HG02938 (cell line): ENCODE measurements at regions not wholly inside any gene's neighbourhood (a gene's known extent, or its start where the extent isn't known, plus 50 kb on each side); places are given as distances from the start of the nearest gene placed in this dataset.

Experiments used
- ATAC-seq: cut with Tn5 transposase; IDR thresholded peaks from one replicate; pipeline ENCODE4 v1.9.1; 2021; ENCODE audit warnings: mild to moderate bottlenecking, moderate library complexity; ENCODE audit not compliant: unreplicated experiment

DNA sequence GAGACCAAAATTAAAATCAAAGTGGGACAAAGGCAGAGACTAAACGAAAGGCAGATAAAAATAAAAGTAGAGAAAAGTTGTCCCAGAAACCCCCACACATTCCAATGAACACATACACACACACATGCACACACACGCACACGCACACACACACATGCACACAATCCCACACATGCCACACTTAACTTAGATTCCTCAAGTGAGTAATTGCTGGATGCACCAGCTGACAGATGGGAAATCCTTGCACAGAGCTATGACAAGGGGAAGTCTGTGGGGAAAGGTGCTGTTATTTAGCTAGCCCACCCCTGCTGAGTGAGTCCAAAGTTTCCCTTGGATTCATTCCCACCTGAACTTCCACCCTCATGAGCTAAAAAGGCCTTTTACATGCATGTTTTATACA lies 233.9 kb downstream of the RAB28 start:
- no peak for ATAC-seq

- no peak for ATAC-seq
Measured at GRCh38 chr4:13248621-13249298, 235.4 kb downstream of the RAB28 start.

DNA sequence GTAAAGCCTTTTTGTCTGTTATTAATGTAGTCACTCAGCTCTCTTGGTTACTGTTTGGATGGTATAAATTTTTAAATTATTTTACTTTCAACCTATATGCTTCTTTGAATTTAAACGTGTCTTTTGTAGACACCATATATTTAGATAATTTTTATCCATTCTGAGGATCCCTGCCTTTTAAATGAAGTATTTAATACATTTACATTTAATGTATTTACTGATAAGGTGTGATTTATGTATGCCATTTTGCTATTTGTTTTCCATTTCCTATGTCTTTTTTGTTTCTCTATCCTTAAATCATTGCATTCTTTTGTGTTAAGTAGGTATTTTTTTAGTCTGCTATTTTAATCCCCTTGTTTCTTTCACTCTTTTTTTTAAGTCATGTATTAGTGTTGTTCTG lies 238.0 kb downstream of the RAB28 start:
- no peak for ATAC-seq

GRCh38 chr4:13244444-13244843 lies 239.7 kb downstream of the RAB28 start:
- no peak for ATAC-seq

- no peak for ATAC-seq
Measured at GRCh38 chr4:13243152-13243551, 241.0 kb downstream of the RAB28 start.

DNA sequence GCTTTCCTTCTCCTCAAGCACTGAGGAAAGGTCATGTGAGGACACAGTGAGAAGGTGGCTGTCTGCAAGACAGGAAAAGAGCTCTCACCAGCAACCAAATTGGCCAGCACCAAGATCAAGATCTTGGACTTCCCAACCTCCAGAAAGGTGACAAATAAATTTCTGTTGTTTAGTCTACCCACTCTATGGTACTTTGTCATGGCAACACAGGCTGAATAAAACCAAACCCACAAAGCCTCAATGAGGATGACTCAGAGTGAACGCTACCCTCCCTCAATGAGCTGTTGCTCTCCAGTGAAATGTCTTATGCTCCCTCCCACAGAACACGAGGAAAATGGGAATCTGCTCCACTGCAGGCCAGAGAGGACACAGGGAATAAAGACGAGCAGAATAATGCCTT lies 244.1 kb downstream of the RAB28 start:
- no peak for ATAC-seq

- ATAC-seq, result no peak
Measured at GRCh38 chr4:13238936-13239335, 245.2 kb downstream of the RAB28 start.

GRCh38 chr4:13236485-13236884 lies 247.7 kb downstream of the RAB28 start:
- no peak for ATAC-seq

DNA sequence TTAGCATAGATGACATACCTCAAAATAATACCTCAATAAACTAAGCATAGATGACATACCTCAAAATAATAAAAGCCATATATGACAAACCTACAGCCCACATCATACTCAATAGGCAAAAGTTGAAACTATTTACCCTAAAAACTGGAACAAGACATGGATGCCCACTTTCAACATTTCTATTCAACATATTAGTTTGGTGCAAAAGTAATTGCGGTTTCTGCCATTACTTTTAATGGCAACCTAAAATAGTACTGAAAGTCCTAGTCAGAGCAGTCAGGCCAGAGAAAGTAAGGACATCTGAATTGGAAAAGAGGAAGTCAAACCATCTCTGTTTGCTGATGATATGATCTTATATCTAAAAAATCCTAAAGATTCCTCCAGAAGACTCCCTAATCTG lies 250.4 kb downstream of the RAB28 start:
- ATAC-seq, result no peak

- ATAC-seq, result no peak
Measured at GRCh38 chr4:13219971-13220370, 264.2 kb downstream of the RAB28 start.

DNA sequence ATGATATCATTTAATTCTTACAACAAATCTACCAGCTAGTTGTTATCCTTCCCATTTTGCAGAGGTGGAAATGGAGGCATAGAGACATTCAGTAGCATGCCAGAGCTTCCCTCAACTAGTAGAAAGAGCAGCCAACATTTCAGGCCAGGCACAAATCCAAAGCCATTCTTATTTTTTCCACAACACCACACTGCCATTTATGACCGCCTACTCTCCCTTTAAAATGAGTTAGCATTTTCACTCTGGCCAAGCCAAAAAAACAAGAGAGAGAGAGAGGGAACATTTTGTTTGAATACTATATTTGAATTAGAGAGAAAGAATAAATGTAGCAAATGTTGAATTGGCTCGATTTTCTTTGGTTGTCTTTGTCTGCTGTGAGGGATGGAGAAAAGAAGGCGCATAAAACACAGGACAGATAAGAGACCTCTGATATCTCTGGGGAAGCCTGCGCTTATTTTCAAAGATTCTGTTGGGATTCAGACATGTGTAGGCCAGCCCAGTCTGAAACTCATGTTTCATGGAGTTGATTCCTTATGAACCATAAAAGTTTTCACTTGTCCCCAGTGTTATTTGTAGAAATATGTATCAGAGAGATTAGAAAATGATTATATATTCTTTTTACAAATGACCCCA lies 265.7 kb downstream of the RAB28 start:
- no peak for ATAC-seq

- ATAC-seq, result no peak
Measured at GRCh38 chr4:13215560-13215959, 268.6 kb downstream of the RAB28 start.

DNA sequence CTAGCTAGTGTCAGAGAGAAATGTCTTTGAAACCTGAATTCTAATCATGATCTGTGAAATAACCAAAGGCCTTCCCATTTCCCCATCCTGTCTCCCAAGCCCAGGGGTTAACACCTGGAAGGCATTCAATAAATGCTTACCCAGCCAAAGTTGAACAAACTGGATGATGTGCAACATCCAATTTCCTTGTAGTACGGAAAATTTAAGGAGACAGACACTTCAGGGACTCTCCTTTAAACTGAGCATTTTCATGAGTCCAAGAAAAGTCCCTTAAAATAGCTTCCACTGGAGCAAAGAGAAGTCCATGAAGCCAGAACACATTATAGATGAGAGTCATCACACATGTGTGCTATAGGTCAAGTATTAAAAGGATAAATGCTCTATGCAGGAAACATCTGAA lies 271.2 kb downstream of the RAB28 start:
- no peak for ATAC-seq

- ATAC-seq, result no peak
Measured at GRCh38 chr4:13209600-13209999, 274.5 kb downstream of the RAB28 start.

- no peak for ATAC-seq
Measured at GRCh38 chr4:13208558-13209193, 275.5 kb downstream of the RAB28 start.

DNA sequence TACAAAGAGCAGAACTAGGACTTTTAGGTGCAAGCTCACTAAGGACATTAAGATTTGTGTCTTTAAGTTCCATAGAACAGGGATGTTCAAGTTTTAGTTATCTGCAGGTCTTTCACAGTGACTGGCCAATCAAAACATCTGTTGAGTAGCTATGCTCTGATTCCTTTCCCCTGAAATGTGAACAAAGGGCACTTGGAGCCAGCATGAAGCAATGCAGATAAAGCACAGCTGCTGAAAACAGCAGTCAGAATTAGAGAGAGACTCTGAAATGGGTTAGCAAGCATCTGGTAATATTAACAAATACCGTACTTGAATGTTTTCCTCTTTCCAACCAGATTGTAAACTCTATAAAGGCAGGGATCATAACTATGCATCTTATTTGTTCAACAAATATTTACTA lies 276.9 kb downstream of the RAB28 start:
- ATAC-seq, result no peak

- ATAC-seq, result no peak
Measured at GRCh38 chr4:13203101-13203500, 281.0 kb downstream of the RAB28 start.

DNA sequence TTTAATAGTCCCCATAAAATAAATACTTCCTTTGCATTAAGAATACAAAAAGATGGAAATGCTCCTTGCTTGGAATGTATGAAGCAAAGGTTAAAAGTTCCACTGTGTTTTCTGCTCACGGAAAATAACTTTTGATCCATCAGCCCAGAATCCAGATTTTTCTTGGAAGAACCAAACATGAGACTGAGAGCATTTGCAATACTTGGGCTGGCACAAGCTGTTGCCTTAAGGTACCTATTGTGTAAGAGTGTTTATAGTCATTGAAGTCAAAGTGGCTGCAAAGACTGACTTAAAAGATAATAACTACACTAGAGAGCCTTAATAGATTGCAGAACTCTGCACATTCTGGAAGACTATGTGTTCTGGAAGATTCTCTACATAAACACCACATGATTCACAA lies 281.4 kb downstream of the RAB28 start:
- no peak for ATAC-seq

- no peak for ATAC-seq
Measured at GRCh38 chr4:13201241-13201640, 282.9 kb downstream of the RAB28 start.

- ATAC-seq, result no peak
Measured at GRCh38 chr4:13196721-13197120, 287.4 kb downstream of the RAB28 start.

DNA sequence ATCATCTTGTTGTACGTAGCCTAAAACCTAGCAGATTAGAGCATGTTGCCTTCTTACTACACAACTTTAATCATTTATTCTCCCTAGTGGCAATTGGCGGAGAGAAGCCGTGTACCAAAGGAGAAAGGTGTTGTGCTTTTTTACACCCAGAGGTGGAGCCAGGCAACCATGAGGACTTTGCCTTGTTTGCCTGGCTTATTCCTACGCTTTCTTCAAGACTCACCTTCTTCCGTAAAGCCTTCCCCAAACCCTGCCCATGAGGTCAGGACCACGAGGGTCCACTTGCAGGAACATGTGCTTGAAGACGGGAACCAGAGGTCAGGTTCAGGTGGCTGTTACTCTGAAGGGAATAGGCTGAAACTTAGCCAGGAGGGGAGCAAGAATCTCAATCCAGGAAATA lies 290.5 kb downstream of the RAB28 start:
- no peak for ATAC-seq

DNA sequence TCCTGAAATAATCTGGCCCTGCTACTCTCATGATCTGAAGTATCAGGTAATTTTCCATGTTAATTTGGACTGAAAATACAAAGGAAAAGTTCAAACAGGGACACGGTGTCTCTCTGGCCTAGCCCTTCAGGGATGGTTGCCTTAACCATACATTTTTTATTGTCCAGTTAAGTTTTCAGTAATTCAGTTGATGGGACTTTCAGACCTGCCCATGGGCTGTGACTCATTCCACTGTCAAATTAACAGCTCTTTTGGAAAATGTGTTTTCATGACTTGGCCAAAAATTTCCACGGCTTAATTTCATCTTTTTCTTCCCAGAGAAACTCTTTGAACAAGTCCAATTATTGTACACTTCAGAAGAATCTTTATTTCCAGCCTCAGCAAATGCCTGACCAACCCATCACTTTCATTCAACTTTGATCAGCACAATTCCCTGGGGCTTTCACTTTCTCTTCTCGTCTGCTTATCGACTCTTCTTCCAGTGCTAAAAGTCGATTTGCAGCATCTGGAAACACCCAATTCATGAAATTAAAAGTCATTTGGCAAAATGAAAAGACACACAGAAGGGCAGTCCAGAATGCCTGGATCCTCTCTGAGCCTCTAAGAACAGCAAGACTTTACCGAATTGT lies 293.9 kb downstream of the RAB28 start:
- no peak for ATAC-seq
